Hepatocyte (in vitro differentiated cells): ENCODE measurements at regions not wholly inside any gene's neighbourhood (a gene's known extent, or its start where the extent isn't known, plus 50 kb on each side); places are given as distances from the start of the nearest gene placed in this dataset.

Experiments used
- DNase-seq: peaks from one replicate; pipeline ENCODE4 v3.0.0-alpha.2; 2016; ENCODE audit warnings: low spot score
- H2AFZ ChIP-seq: fragments of 200-600 bp; sonication (generic); 2 replicates; pipeline ENCODE4 v1.6.0; 2016; ENCODE audit warnings: antibody characterized with exemption, mild to moderate bottlenecking
- H3K27ac ChIP-seq: fragments of 200-600 bp; sonication (generic); 2 replicates; pipeline ENCODE4 v1.5.1; 2016; ENCODE audit warnings: mild to moderate bottlenecking
- H3K27me3 ChIP-seq: fragments of 200-600 bp; sonication (generic); 2 replicates; pipeline ENCODE4 v1.6.1; 2016
- H3K36me3 ChIP-seq: fragments of 200-600 bp; sonication (generic); replicated peaks from 2 replicates; pipeline ENCODE4 v1.5.1; 2016; ENCODE audit warnings: low read depth; ENCODE audit not compliant: insufficient read depth
- H3K4me1 ChIP-seq: fragments of 200-600 bp; sonication (generic); 2 replicates; pipeline ENCODE4 v1.5.1; 2016; ENCODE audit warnings: mild to moderate bottlenecking, moderate library complexity; ENCODE audit not compliant: insufficient read depth
- H3K4me2 ChIP-seq: fragments of 200-600 bp; sonication (generic); 2 replicates; pipeline ENCODE4 v1.6.0; 2016
- H3K4me3 ChIP-seq: fragments of 200-600 bp; sonication (generic); 2 replicates; pipeline ENCODE4 v1.5.1; 2016; ENCODE audit warnings: mild to moderate bottlenecking
- H3K79me2 ChIP-seq: fragments of 200-600 bp; sonication (generic); 2 replicates; pipeline ENCODE4 v1.6.0; 2017; ENCODE audit warnings: mild to moderate bottlenecking
- H3K9me2 ChIP-seq: fragments of 200-600 bp; sonication (generic); replicated peaks from 2 replicates; pipeline ENCODE4 v1.6.0; 2017; ENCODE audit warnings: mild to moderate bottlenecking; ENCODE audit not compliant: insufficient read depth
- H3K9me3 ChIP-seq: fragments of 200-600 bp; sonication (generic); 2 replicates; pipeline ENCODE4 v1.5.1; 2016; ENCODE audit warnings: low read depth, mild to moderate bottlenecking
- H4K20me1 ChIP-seq: fragments of 200-600 bp; sonication (generic); 2 replicates; pipeline ENCODE4 v1.6.0; 2016; ENCODE audit warnings: mild to moderate bottlenecking; ENCODE audit not compliant: insufficient read depth, poor library complexity, severe bottlenecking
- CTCF ChIP-seq: fragments of 200-600 bp; sonication (generic); IDR thresholded peaks from 2 replicates; pipeline ENCODE4 v1.5.1; 2016; ENCODE audit warnings: antibody characterized with exemption, mild to moderate bottlenecking; ENCODE audit not compliant: poor library complexity
- EZH2 ChIP-seq: fragments of 200-600 bp; sonication (generic); IDR thresholded peaks from 2 replicates; pipeline ENCODE4 v1.6.1; 2016; ENCODE audit warnings: antibody characterized with exemption, mild to moderate bottlenecking, borderline replicate concordance
- EZH2phosphoT487 ChIP-seq: fragments of 200-600 bp; sonication (generic); IDR thresholded peaks from one replicate; pipeline ENCODE4 v1.6.1; 2018; ENCODE audit warnings: antibody characterized with exemption, mild to moderate bottlenecking, low read depth, moderate library complexity; ENCODE audit not compliant: unreplicated experiment, severe bottlenecking
- WGBS: methylation state at CpG from one replicate; pipeline ENCODE4 v1.1.6; 2016; ENCODE audit warnings: low lambda C conversion rate; ENCODE audit errors: missing lambda C conversion rate; 5-methylcytosine and 5-hydroxymethylcytosine counted together

- no peaks in the 10 kb centered on the region for H3K4me1 ChIP-seq
- DNase-seq, result no peak
- no peaks in the 10 kb centered on the region for H3K79me2 ChIP-seq
- H3K9me3 ChIP-seq, result peaks cover 5% of the 10 kb centered on the region
- WGBS, result 76% methylated on average over 3 of the region's 3 CpGs
- no peaks in the 10 kb centered on the region for H3K9me2 ChIP-seq
- H3K27me3 ChIP-seq, result no peaks in the 10 kb centered on the region
- H2AFZ ChIP-seq, result no peak overlapping the region
- no peaks in the 10 kb centered on the region for H3K36me3 ChIP-seq
- no peak overlapping the region for H3K4me2 ChIP-seq
- H3K27ac ChIP-seq, result no peak overlapping the region
- TF ChIP-seq CTCF (no peak), EZH2phosphoT487 (no peak), EZH2 (no peak)
- no peaks in the 10 kb centered on the region for H4K20me1 ChIP-seq
- no peak overlapping the region for H3K4me3 ChIP-seq
These were observed 120.4 kb downstream of the TPBG start for GRCh38 chr6:82484001-82484400.

GRCh38 chr6:82484737-82485626 lies 121.4 kb downstream of the TPBG start:
- Histone ChIP-seq H3K4me2 (no peak overlapping the region), H3K79me2 (no peaks in the 10 kb centered on the region), H3K4me3 (no peak overlapping the region), H2AFZ (no peak overlapping the region), H3K36me3 (no peaks in the 10 kb centered on the region), H3K27ac (no peak overlapping the region), H3K9me3 (peaks cover 5% of the 10 kb centered on the region), H4K20me1 (no peaks in the 10 kb centered on the region), H3K9me2 (no peaks in the 10 kb centered on the region), H3K4me1 (no peaks in the 10 kb centered on the region), H3K27me3 (no peaks in the 10 kb centered on the region)
- 77% methylated on average over 9 of the region's 9 CpGs for WGBS
- DNase-seq, result no peak
- TF ChIP-seq EZH2phosphoT487, result no peak
- TF ChIP-seq EZH2, result no peak
- TF ChIP-seq CTCF, result no peak

GRCh38 chr6:82487895-82488294 lies 124.3 kb downstream of the TPBG start:
- H3K9me2 ChIP-seq, result no peaks in the 10 kb centered on the region
- H3K36me3 ChIP-seq, result no peaks in the 10 kb centered on the region
- DNase-seq, result no peak
- H3K4me2 ChIP-seq, result no peak overlapping the region
- no peak overlapping the region for H2AFZ ChIP-seq
- no peaks in the 10 kb centered on the region for H3K27me3 ChIP-seq
- no peaks in the 10 kb centered on the region for H3K4me1 ChIP-seq
- H4K20me1 ChIP-seq, result no peaks in the 10 kb centered on the region
- no peak overlapping the region for H3K4me3 ChIP-seq
- peaks cover 5% of the 10 kb centered on the region for H3K9me3 ChIP-seq
- no peak overlapping the region for H3K27ac ChIP-seq
- TF ChIP-seq EZH2, result no peak
- TF ChIP-seq CTCF, result no peak
- TF ChIP-seq EZH2phosphoT487, result no peak
- no peaks in the 10 kb centered on the region for H3K79me2 ChIP-seq
- 74% methylated on average over 2 of the region's 2 CpGs for WGBS
